HepG2 (cell line): ENCODE measurements at regions not wholly inside any gene's neighbourhood (a gene's known extent, or its start where the extent isn't known, plus 50 kb on each side); places are given as distances from the start of the nearest gene placed in this dataset.

Experiments
- ATAC-seq: fragments of 200-7000 bp; cut with Tn5 transposase; 3 replicates; pipeline ENCODE4 v1.9.1; 2020; ENCODE audit warnings: mild to moderate bottlenecking, moderate library complexity
- BruUV-seq: library from RNA; stranded (reverse); fragments of 400-500 nt; replicated peaks from 2 replicates; lab custom pipeline; 2021; lab: Mats Ljungman, UMichigan
- CTCF ChIA-PET: fragments of 300-600 bp; formaldehyde crosslinking; extraction: SDS; loops from one replicate; lab custom pipeline; 2021; ENCODE audit warnings: low total read pairs, inconsistent platforms, low intra/inter-chr PET ratio; lab: Yijun Ruan, JAX
- POLR2A ChIA-PET: fragments of 350-600 bp; sonication (Branson Sonifier 250); formaldehyde crosslinking; loops from one replicate; lab custom pipeline; 2020; ENCODE audit warnings: antibody characterized with exemption, inconsistent platforms; lab: Yijun Ruan, JAX
- DNase-seq: peaks from one replicate; pipeline ENCODE4 v3.0.0-alpha.2; 2015; ENCODE audit warnings: low spot score
- FAIRE-seq: peaks from 3 replicates; lab custom pipeline; 2011; peaks lifted over from hg19 to GRCh38; lab: Jason Lieb, UNC
- H2AFZ ChIP-seq: one replicate; pipeline ENCODE4 v1.6.1; 2011; ENCODE audit warnings: low read length, inconsistent platforms
- H3K27ac ChIP-seq: fragments of 300-600 bp; 3 replicates; pipeline ENCODE4 v1.8.0; 2011; ENCODE audit warnings: mixed run types, mild to moderate bottlenecking, mixed read lengths, low read length, inconsistent platforms; ENCODE audit not compliant: insufficient read depth; ENCODE audit errors: extremely low read length
- H3K27me3 ChIP-seq, 2 experiments: fragments of 200-600 bp in 1 of 2; 2 replicates in 1 of 2; 3 replicates in 1 of 2; pipeline versions ENCODE4 v1.6.0 to v1.8.0; 2011; ENCODE audit warnings: low read length in 2 of 2, mild to moderate bottlenecking in 2 of 2, moderate library complexity in 2 of 2, inconsistent platforms in 1 of 2; ENCODE audit not compliant: insufficient read depth in 2 of 2, control insufficient read depth in 1 of 2
- H3K36me3 ChIP-seq, 2 experiments: fragments of 200-600 bp in 1 of 2; replicated peaks in 1 of 2; 2 replicates in 1 of 2; 3 replicates in 1 of 2; pipeline versions ENCODE4 v1.5.1 to v1.8.0; 2011; ENCODE audit warnings: low read length in 2 of 2, inconsistent platforms in 1 of 2; ENCODE audit not compliant: insufficient read depth in 2 of 2, control insufficient read depth in 1 of 2
- H3K4me1 ChIP-seq: 2 replicates; pipeline ENCODE4 v1.5.1; 2012; ENCODE audit warnings: low read length, inconsistent platforms; ENCODE audit not compliant: insufficient read depth
- H3K4me2 ChIP-seq: 2 replicates; pipeline ENCODE4 v1.6.0; 2011; ENCODE audit warnings: low read depth, low read length, inconsistent platforms
- H3K4me3 ChIP-seq, 3 experiments: fragments of 200-600 bp in 1 of 3; sonication (generic), shearing (Covaris generic) in 1 of 3; replicated peaks in 1 of 3; 2 replicates each; pipeline ENCODE4 v1.5.1; 2011 to 2016; ENCODE audit warnings: low read length in 3 of 3, inconsistent platforms in 2 of 3, low read depth in 2 of 3, mild to moderate bottlenecking in 2 of 3, control low read depth in 1 of 3, mixed read lengths in 1 of 3; ENCODE audit not compliant: insufficient read depth in 1 of 3
- H3K79me2 ChIP-seq: one replicate; pipeline ENCODE4 v1.6.1; 2011; ENCODE audit warnings: low read length, inconsistent platforms; ENCODE audit not compliant: insufficient read depth
- H3K9ac ChIP-seq: 2 replicates; pipeline ENCODE4 v1.6.0; 2011; ENCODE audit warnings: mild to moderate bottlenecking, low read depth, low read length, inconsistent platforms; ENCODE audit not compliant: insufficient read depth
- H3K9me3 ChIP-seq: 2 replicates; pipeline ENCODE4 v1.5.1; 2012; ENCODE audit warnings: mild to moderate bottlenecking, low read length
- H4K20me1 ChIP-seq: 2 replicates; pipeline ENCODE4 v1.6.0; 2011; ENCODE audit warnings: inconsistent platforms, mild to moderate bottlenecking, low read length, moderate library complexity; ENCODE audit not compliant: insufficient read depth
- CEBPB ChIP-seq: IDR thresholded peaks from 2 replicates; pipeline ENCODE4 v1.6.1; 2011; ENCODE audit warnings: low read depth, low read length, improper control_type of control experiment, borderline replicate concordance
- EP300 ChIP-seq, 3 experiments: sonication (generic) in 1 of 3; formaldehyde crosslinking in 1 of 3; IDR thresholded peaks; 2 replicates each; pipeline versions ENCODE4 v1.5.1 to v1.6.1; 2011 to 2020; ENCODE audit warnings: low read depth in 2 of 3, low read length in 2 of 3, borderline replicate concordance in 1 of 3, improper control_type of control experiment in 1 of 3, mild to moderate bottlenecking in 1 of 3, missing genetic modification reagents in 1 of 3, moderate library complexity in 1 of 3
- FOXP1 ChIP-seq, 2 experiments: fragments of 450-650 bp in 1 of 2; IDR thresholded peaks; 2 replicates each; pipeline ENCODE4 v1.6.1; 2017 to 2018; ENCODE audit warnings: antibody characterized with exemption in 1 of 2
- MED1 ChIP-seq: sonication (generic); formaldehyde crosslinking; IDR thresholded peaks from 2 replicates; pipeline ENCODE4 v1.4.0; 2020; ENCODE audit warnings: missing genetic modification reagents
- ZNF296 ChIP-seq: sonication (generic); formaldehyde crosslinking; conservative IDR thresholded peaks from 2 replicates; pipeline ENCODE4 v1.5.0; 2020; ENCODE audit warnings: mild to moderate bottlenecking, missing genetic modification reagents
- ZNF431 ChIP-seq: sonication (generic); formaldehyde crosslinking; IDR thresholded peaks from 2 replicates; pipeline ENCODE4 v1.9.0; 2022; ENCODE audit warnings: missing genetic modification reagents, low read depth, mild to moderate bottlenecking, borderline replicate concordance
- ZNF451 ChIP-seq: sonication (generic); formaldehyde crosslinking; IDR thresholded peaks from 2 replicates; pipeline ENCODE4 v1.5.0; 2020; ENCODE audit warnings: mild to moderate bottlenecking, missing genetic modification reagents
- ZNF720 ChIP-seq: sonication (generic); formaldehyde crosslinking; IDR thresholded peaks from 2 replicates; pipeline ENCODE4 v1.4.0; 2020; ENCODE audit warnings: missing genetic modification reagents
- ZNF790 ChIP-seq: sonication (generic); formaldehyde crosslinking; IDR thresholded peaks from 2 replicates; pipeline ENCODE4 v1.8.0; 2022; ENCODE audit warnings: missing genetic modification reagents, mild to moderate bottlenecking, borderline replicate concordance
- ZNF792 ChIP-seq: IDR thresholded peaks from 2 replicates; pipeline ENCODE4 v1.6.1; 2016
- WGBS: methylation state at CpG from one replicate; pipeline ENCODE4 v1.1.6; 2017; ENCODE audit warnings: low lambda C conversion rate; 5-methylcytosine and 5-hydroxymethylcytosine counted together
- in situ Hi-C: cut with HindIII; loops from 2 replicates; pipeline ENCODE4 v1.10.0; 2017; ENCODE audit warnings: low pct_unique_long_range_greater_than_20kb; ENCODE audit not compliant: extremely low pct_ligation_motif_present
- intact Hi-C: fragments of 100-400 bp; cut with micrococcal nuclease; formaldehyde crosslinking; loops from one replicate; pipeline ENCODE4 v1.10.0; 2022; ENCODE audit not compliant: unreplicated experiment
- TF ChIP-seq, protein P1 (sequence below): sonication (generic); formaldehyde crosslinking; IDR thresholded peaks from 2 replicates; pipeline ENCODE4 v1.8.0; 2022; ENCODE audit warnings: missing genetic modification reagents, mild to moderate bottlenecking, inconsistent platforms, borderline replicate concordance

DNA sequence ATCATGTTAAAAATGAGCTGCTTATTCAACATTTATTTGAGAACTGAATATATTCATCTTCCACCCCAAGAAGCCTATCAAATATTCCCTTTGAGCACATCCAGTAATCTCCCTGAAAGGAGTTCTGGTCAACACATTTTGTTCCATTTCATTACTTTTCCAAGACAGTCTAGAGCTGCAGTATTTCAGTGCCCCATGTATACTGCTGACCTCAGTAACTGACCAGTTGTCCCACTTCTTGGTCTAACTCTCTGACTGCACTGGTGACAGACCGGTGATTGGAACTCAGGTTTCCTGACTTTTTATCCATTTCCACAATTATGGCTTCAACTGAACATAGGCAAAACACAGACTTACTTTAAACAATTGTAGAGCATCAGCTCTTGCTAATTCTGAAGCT, 206.8 kb upstream of the NPSR1 start:
- no TSS peak for BruUV-seq
- no peaks in the 10 kb centered on the region for H3K27me3 ChIP-seq
- in situ Hi-C loops = no loop called here
- TF ChIP-seq ZNF790 (CRISPR knock-in tag) = no peak
- TF ChIP-seq MED1 (CRISPR knock-in tag) = no peak
- TF ChIP-seq CEBPB = no peak
- TF ChIP-seq ZNF451 = no peak
- TF ChIP-seq ZNF431 (CRISPR knock-in tag) = no peak
- no peak for TF ChIP-seq EP300 (IDR thresholded peaks at IDR 0.05; ENCODE audit: low read depth in 2 of 2, low read length in 2 of 2)
- no peak for TF ChIP-seq EP300 (CRISPR knock-in tag; IDR thresholded peaks at IDR 0.05; ENCODE audit: borderline replicate concordance)
- no peak for TF ChIP-seq ZNF296 (CRISPR knock-in tag)
- no peak for TF ChIP-seq ZNF792 (CRISPR knock-in tag)
- TF ChIP-seq FOXP1 (IDR thresholded peaks at IDR 0.05) = no peak
- no peak for TF ChIP-seq FOXP1 (CRISPR knock-in tag; IDR thresholded peaks at IDR 0.05)
- TF ChIP-seq, protein P1, sequence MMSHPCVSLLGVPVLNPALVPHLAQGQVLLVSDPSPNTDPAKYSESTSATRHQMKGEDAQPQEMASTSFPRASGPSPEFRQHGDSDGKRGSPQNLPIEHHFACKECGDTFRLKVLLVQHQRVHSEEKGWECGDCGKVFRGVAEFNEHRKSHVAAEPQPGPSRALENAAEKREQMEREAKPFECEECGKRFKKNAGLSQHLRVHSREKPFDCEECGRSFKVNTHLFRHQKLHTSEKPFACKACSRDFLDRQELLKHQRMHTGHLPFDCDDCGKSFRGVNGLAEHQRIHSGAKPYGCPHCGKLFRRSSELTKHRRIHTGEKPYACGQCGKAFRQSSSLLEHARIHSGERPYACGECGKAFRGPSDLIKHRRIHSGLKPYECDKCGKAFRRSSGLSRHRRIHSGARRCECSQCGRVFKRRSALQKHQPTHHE (CRISPR knock-in tag) = no peak
- TF ChIP-seq ZNF720 (CRISPR knock-in tag) = no peak
- H4K20me1 ChIP-seq = no peaks in the 10 kb centered on the region
- 84% methylated on average over 1 of the region's 1 CpG for WGBS
- no peak overlapping the region for H3K27ac ChIP-seq
- H3K9me3 ChIP-seq = no peaks in the 10 kb centered on the region
- ATAC-seq (no peak), FAIRE-seq (no peak), DNase-seq (no peak)
- CTCF ChIA-PET = no interaction called here
- no peak overlapping the region for H2AFZ ChIP-seq
- POLR2A ChIA-PET = interaction anchor here (0.6 kb wide), 1 partner anchor 38 kb away, joined by 3 read pairs; no protein-coding TSS in a partner anchor
- H3K9ac ChIP-seq = no peak overlapping the region
- no peaks in the 10 kb centered on the region for H3K79me2 ChIP-seq
- H3K4me2 ChIP-seq = no peak overlapping the region
- no peaks in the 10 kb centered on the region for H3K36me3 ChIP-seq
- H3K4me3 ChIP-seq = no peak overlapping the region
- intact Hi-C loops = no loop called here
- H3K4me1 ChIP-seq = peaks cover 8% of the 10 kb centered on the region
